Kidney glomerular epithelial cell (primary cell): ENCODE measurements at regions not wholly inside any gene's neighbourhood (a gene's known extent, or its start where the extent isn't known, plus 50 kb on each side); places are given as distances from the start of the nearest gene placed in this dataset.

ENCODE experiments used
- DNase-seq: peaks from one replicate; lab custom pipeline; 2025; lab: John Stamatoyannopoulos, UW

GRCh38 chr7:25988640-25989039 is 163.4 kb upstream of the NFE2L3 start:
- no peak for DNase-seq

DNA sequence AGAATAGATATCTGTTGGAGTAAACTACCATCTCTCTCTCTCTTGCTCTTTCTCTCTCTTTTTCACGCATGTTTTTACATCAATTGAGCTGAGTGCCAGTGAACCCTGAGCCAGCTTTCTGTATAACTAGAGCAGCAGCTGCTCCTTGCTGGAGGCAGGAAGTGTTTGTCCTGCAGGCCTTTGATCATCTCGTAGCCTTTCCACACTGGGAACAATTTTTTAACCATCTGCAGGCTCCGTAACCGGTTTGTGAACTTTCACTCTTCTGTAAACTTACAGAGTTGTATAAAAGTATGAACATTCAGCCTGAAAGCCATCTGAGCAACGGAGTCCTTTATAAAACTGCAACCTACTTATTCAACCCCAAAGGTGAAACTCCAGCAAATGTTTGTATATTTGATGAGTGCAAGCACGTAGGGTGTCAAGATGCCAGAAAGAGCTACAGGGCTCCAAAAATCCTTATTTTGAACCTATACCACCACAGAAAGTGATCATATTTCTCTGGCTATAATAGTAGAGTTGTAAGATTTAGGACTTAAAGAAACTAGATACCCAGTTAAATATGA is 162.8 kb upstream of the NFE2L3 start:
- no peak for DNase-seq

DNA sequence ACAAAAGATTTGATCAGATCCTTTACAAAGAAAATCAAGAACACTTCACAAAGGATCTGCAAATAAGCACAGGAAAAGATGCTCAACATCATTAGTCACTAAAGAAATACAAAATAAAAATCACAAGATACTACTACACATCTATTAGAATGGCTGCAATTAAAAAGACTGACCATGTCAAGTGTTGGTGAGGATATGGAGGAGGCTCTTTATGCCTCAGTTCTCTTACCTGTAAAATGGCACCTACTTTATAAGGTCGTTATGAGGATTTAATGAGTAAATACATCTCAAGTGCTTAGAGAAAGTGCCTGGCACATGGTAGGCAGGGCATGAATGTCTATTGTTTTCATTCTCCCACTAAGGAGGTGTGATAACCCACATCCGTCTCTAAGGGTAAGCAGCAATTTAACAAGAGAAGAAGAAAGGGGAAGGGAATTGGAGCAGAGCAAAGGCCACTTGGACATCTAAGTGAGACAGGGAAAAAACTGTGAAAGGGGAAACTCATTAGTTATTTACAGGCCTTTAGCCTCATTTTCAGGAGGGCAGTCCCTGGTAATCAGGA is 157.5 kb upstream of the NFE2L3 start:
- DNase-seq: no peak

- no peak for DNase-seq
Measured at GRCh38 chr7:25995216-25995615, 156.8 kb upstream of the NFE2L3 start.

DNA sequence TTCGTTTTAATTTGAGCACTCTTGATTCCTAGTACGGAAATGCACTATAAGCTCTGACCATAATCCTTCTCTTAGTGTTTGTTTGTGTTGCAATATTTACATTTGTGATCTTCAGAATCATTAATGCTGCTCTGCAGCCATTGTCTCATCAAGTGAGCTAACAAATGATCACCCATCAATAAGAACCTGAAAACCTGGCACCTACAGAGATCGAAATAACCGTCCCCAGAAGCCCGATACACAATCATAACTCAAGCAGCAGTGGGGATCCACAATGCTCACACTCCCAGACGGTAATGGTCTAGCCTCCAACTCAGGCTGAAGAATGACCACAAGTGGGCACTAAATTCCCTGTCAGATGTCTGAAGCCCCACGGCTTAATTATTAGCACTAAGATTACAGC is 156.0 kb upstream of the NFE2L3 start:
- no peak for DNase-seq

DNA sequence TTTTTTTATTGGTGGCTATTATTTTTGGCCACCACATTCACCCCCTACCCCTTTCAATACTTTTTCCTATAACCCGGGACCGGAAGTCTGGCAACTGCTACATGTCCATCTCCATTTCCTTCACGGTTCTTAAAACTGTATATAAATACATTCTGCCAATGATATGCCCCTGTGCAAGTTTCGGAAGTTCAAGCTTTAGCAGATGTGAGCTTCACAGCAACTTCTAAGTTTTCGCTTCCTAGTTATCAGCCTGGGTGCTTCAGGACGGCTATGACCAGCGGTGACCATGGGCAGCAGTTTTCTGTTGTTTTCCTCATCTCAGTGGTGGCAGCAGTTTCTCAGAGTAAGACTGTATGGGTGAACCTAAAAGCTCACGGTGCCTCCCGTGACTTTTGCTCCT is 153.5 kb upstream of the NFE2L3 start:
- no peak for DNase-seq

- DNase-seq: no peak
Measured at GRCh38 chr7:26000841-26001240, 151.2 kb upstream of the NFE2L3 start.

DNA sequence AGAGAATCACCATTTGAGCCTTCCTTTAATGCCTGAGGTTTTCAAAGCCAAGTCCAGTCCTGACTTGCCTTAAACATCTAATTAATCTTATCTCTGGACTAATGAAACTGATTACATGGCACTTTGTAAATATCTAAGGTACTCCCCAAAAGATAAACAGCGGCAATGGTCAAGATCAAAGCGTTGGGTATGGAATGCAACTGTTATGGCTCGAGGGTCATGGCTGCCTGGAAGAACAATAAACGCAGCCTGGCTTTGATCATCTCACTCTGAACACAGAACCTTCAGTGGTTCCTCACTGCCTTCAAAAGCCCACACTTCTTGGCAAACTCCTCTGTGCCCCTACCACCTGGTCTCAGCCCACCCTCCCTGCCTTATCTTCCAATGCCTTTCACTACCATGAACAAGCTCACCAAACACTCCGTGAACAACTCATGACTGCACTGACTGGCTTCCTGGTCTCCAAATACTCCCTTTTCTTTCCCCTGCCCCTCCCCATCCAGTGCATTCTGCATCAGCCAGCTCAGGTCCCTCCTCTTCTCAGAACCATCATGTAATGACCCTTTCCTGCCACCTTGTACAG is 150.2 kb upstream of the NFE2L3 start:
- DNase-seq: no peak

GRCh38 chr7:26005683-26006410 is 146.2 kb upstream of the NFE2L3 start:
- no peak for DNase-seq

GRCh38 chr7:26006426-26006825 is 145.6 kb upstream of the NFE2L3 start:
- DNase-seq: no peak

GRCh38 chr7:26007510-26007909 is 144.5 kb upstream of the NFE2L3 start:
- DNase-seq: no peak

- no peak for DNase-seq
Measured at GRCh38 chr7:26008428-26008827, 143.6 kb upstream of the NFE2L3 start.

GRCh38 chr7:26011039-26011696 is 140.8 kb upstream of the NFE2L3 start:
- DNase-seq: no peak

- peak; percentile 6 for DNase-seq
Measured at GRCh38 chr7:26013551-26014083, 138.4 kb upstream of the NFE2L3 start.

DNA sequence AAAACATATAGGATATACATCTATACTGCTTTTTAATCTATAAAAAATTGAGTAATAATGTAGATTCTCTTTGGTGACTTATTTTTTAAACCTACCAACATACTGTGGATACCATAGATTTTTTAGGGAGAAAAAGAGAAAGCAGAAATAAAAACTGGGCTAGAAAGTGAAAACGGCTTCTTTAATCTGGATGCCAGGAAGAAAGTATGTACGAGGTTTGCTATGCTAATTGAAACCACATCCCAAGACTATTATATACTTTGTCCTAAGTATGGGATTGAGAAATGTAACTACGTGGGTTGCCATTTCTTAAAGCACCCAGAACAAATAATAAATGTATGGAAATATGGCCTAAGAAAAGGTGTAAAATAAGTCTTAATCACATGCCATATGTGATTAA is 129.0 kb upstream of the NFE2L3 start:
- DNase-seq: no peak

DNA sequence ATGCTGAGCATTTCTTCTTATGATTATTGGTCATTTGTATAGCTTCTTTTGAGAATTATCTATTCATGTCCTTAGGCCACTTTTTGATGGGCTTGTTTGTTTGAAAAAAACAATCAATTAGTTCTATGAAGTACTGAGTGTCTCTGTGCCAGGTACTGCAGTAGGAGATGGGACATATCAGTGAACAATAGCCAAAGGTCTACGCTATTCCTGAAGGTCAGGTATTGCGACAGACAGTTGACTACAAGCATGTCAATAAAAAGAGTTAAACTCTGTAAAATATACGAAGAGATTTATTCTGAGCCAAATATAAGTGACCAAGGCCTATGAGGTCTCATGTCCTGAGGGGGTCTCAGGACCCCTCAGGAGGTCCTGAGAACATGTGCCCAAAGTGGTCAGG is 122.1 kb upstream of the NFE2L3 start:
- no peak for DNase-seq

DNA sequence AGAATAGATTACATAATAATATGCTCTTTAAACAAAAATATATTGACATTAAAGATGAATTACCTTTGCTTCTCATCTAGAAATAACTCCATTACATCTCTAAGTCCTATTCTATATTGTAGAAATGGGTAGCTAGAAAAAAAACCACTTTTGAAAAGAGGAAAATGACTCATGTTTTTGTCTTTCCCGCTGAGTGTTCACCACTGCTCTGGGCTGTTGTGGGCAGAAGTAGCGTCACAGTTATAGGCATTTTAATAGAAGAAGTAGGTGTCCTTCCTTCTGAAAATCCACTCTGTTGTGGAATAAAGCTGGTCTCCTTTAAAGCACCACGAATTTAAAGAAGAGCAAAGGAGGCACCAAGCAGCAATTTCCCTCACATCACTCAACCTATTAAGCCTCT is 117.6 kb upstream of the NFE2L3 start:
- no peak for DNase-seq

DNA sequence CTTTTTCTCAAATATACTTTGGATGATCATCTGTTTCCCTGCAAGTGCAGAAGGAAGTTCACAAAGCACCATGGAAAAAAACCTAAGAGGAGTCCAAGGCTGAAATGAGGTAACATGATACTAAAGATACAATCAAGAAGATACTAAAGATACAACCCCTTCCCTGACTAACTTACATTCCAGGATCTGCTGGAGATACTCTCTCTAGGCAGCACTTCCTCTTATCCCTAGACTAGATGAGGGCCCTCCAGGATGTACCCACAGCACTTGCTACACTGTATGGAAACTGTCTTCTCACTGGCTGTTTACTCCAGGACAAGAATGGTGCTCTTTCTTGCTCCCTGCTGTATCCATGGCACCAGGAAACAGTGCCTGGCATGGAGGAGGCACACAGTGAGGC is 116.4 kb upstream of the NFE2L3 start:
- no peak for DNase-seq

DNA sequence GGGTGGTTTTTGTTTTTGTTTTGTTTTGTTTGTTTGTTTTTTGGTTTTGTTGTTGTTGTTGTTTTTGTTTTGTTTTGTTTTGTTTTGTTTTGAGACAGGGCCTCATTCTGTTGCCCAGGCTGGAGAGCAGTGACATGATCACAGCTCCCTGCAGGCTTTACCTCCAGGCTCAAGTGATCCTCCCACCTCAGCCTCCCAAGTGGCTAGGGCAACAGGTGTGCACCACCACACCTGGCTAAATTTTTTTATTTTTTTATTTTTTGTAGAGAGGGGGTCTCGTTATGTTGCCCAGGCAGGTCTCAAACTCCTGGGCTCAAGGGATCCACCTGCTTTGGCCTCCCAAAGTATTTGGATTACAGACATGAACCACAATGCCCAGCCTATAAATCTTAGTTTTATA is 115.9 kb upstream of the NFE2L3 start:
- DNase-seq: no peak

DNA sequence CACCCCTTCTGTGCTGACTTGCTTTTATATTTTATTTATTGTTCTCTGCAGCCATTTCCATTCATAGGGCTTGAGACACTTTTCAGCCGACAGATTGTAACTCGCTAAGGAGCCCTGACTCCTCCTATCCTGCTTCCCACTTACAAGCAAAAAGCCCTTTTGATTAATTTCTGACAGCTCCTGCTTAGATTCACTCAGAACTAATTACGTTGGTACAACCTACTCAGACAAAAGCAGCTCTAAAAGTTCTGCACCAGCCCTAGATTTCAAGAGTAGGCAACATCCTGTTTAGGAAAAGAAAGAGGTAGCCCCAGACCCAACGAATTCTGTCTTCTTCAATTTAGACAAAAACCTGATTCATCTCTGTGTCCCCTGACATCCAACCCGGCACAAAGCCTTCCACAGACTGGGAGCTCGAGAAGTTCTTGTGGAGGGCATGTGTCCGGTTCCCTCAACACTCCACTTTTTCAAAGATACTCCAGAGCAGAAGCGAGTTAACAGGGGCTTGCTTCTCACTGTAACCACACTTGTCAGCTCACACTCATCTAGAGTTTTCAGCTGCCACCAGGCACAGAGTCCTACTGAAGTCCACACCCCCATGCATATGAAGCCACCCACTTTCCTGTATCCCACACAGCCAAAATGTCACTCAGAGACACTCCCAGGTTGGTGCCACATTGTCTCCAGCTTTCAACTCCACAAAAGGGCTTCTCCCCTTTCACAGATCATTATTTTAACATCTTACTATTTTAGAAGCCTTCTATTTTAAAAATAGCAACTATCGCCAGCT is 113.6 kb upstream of the NFE2L3 start:
- no peak for DNase-seq

- DNase-seq: no peak
Measured at GRCh38 chr7:26040085-26040484, 111.9 kb upstream of the NFE2L3 start.

GRCh38 chr7:26042237-26042636 is 109.8 kb upstream of the NFE2L3 start:
- no peak for DNase-seq
